IPS DF 6.9 (cell line): ENCODE measurements at regions not wholly inside any gene's neighbourhood (a gene's known extent, or its start where the extent isn't known, plus 50 kb on each side); places are given as distances from the start of the nearest gene placed in this dataset.

Source experiments
- DNase-seq: peaks from one replicate; pipeline ENCODE4 v3.0.0-alpha.2; 2013; ENCODE audit warnings: low read depth, low spot score
- H3K27ac ChIP-seq: one replicate; pipeline ENCODE4 v1.5.1; 2013; ENCODE audit warnings: low read length, control low read depth
- H3K27me3 ChIP-seq: 2 replicates; pipeline ENCODE4 v1.6.1; 2013; ENCODE audit warnings: mild to moderate bottlenecking, low read length; ENCODE audit not compliant: control insufficient read depth, insufficient read depth
- H3K36me3 ChIP-seq: 2 replicates; pipeline ENCODE4 v1.6.1; 2013; ENCODE audit warnings: low read length; ENCODE audit not compliant: control insufficient read depth, insufficient read depth
- H3K4me1 ChIP-seq: 2 replicates; pipeline ENCODE4 v1.6.1; 2013; ENCODE audit warnings: low read length; ENCODE audit not compliant: control insufficient read depth, insufficient read depth
- H3K4me3 ChIP-seq: 2 replicates; pipeline ENCODE4 v1.5.1; 2013; ENCODE audit warnings: mild to moderate bottlenecking, low read length
- H3K9me3 ChIP-seq: 2 replicates; pipeline ENCODE4 v1.6.1; 2013; ENCODE audit warnings: low read length, inconsistent platforms; ENCODE audit not compliant: control insufficient read depth, insufficient read depth
- WGBS: extraction: QIAGEN DNeasy Blood & Tissue Kit; methylation state at CpG from one replicate; pipeline ENCODE4 v1.1.7; 2013; ENCODE audit warnings: mixed read lengths, missing lambda C conversion rate; ENCODE audit not compliant: insufficient read length, insufficient coverage; 5-methylcytosine and 5-hydroxymethylcytosine counted together

DNA sequence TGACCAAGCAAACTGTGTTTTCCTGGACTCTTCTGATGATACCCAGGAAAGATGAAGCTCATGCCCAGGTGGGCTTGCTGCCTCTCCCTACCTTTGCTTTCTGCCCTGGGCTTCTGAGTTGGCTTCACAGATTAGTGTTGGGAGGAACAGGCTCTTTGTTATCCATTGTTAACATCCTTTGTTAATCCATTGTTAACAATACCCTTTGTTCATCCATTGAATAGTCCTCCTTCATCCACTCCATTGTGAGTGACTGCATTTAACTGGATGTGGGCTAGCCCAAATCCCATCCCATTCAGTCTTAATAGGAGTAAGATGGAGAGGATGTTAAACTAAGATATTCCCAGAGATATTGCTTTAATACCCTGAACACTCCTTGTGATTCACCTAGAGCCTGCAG, 199.0 kb upstream of the LNX1 start:
- H3K27me3 ChIP-seq = no peaks in the 10 kb centered on the region
- H3K9me3 ChIP-seq = no peaks in the 10 kb centered on the region
- no peaks in the 10 kb centered on the region for H3K36me3 ChIP-seq
- no peak for DNase-seq
- no peak overlapping the region for H3K27ac ChIP-seq
- no peak overlapping the region for H3K4me3 ChIP-seq
- no peaks in the 10 kb centered on the region for H3K4me1 ChIP-seq

DNA sequence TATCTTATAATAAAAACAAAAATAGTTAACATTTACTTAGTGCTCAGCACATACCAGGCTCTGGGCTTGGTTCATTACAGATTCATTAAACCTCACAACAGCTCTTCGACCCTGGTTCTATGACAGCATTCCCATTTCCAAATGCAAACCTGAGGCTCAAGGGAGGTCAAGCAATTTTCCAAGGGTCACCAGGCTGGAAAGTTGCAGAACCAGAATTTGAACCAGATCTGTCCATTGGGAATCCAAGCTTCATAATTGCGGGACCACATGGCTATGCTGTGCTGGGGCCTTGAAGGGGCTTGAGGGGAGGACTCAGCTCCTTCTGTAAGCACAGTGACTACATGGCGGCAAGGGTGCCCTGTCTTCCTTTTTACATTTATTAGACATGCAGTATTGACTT, 197.3 kb upstream of the LNX1 start:
- no CpG with 5 or more reads among the region's 3 CpGs for WGBS
- Histone ChIP-seq H3K36me3 (no peaks in the 10 kb centered on the region), H3K27me3 (no peaks in the 10 kb centered on the region), H3K4me3 (no peak overlapping the region), H3K9me3 (no peaks in the 10 kb centered on the region), H3K4me1 (no peaks in the 10 kb centered on the region), H3K27ac (no peak overlapping the region)
- DNase-seq = no peak

DNA sequence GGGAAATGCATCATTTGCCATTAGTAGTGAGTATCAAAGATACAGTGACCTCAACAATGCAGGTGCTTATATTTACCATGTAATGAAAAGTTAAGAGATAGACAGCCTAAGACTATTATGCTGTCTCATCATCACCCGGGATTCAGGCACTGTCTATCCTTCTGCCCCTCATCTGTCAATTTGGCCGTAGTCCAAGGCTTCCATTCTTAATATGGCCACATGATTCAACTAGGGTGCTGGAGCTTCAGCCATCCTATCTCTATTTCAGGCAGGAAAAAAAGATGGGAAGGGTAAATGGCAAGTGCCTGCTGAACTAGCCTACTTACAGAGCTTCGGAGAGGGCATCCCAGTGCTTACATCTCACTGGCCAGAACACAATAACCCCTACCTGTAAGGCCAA, 196.7 kb upstream of the LNX1 start:
- DNase-seq = no peak
- WGBS = no CpG with 5 or more reads among the region's 3 CpGs
- Histone ChIP-seq H3K4me1 (no peaks in the 10 kb centered on the region), H3K36me3 (no peaks in the 10 kb centered on the region), H3K27me3 (no peaks in the 10 kb centered on the region), H3K9me3 (no peaks in the 10 kb centered on the region), H3K27ac (no peak overlapping the region), H3K4me3 (no peak overlapping the region)

DNA sequence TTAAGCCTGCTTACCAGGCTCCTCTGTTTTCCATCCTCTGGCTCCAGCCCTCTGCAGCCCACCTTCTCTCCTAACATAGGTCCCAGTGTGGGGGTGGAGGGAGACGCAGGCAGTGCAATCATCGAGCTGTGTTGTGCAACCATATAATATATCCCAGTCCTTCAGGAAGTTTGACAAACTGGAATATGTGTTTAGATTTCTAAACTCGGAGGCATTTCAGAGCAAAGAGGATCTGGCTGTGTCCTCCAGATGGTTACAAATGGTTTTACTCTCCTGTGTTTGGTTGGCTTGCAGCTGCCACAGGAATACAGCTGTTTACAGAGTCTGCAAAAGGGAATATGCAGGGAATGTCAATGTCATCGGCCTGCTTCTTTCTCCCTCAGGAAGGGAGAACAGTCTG, 195.3 kb upstream of the LNX1 start:
- DNase-seq = no peak
- Histone ChIP-seq H3K36me3 (no peaks in the 10 kb centered on the region), H3K4me3 (no peak overlapping the region), H3K27me3 (no peaks in the 10 kb centered on the region), H3K9me3 (no peaks in the 10 kb centered on the region), H3K4me1 (no peaks in the 10 kb centered on the region), H3K27ac (no peak overlapping the region)
- WGBS = no CpG with 5 or more reads among the region's 4 CpGs

GRCh38 chr4:53785996-53786395, 194.7 kb upstream of the LNX1 start:
- H3K27ac ChIP-seq = no peak overlapping the region
- H3K27me3 ChIP-seq = no peaks in the 10 kb centered on the region
- no peaks in the 10 kb centered on the region for H3K4me1 ChIP-seq
- H3K36me3 ChIP-seq = no peaks in the 10 kb centered on the region
- no peaks in the 10 kb centered on the region for H3K9me3 ChIP-seq
- no peak overlapping the region for H3K4me3 ChIP-seq
- WGBS = no CpG with 5 or more reads among the region's 6 CpGs
- no peak for DNase-seq

GRCh38 chr4:53784112-53784511, 192.8 kb upstream of the LNX1 start:
- Histone ChIP-seq H3K4me3 (no peak overlapping the region), H3K27me3 (no peaks in the 10 kb centered on the region), H3K4me1 (no peaks in the 10 kb centered on the region), H3K9me3 (no peaks in the 10 kb centered on the region), H3K27ac (no peak overlapping the region), H3K36me3 (no peaks in the 10 kb centered on the region)
- DNase-seq = no peak
- no CpG with 5 or more reads among the region's 3 CpGs for WGBS

GRCh38 chr4:53783208-53783859, 192.0 kb upstream of the LNX1 start:
- Histone ChIP-seq H3K27ac (no peak overlapping the region), H3K36me3 (no peaks in the 10 kb centered on the region)

GRCh38 chr4:53782458-53782845, 191.2 kb upstream of the LNX1 start:
- Histone ChIP-seq H3K27ac (no peak overlapping the region), H3K4me3 (no peak overlapping the region)
- no CpG with 5 or more reads among the region's 2 CpGs for WGBS

More at GRCh38 chr4:53783208-53783859, 192.0 kb upstream of the LNX1 start:
- H3K4me1 ChIP-seq = no peaks in the 10 kb centered on the region
- H3K9me3 ChIP-seq = no peaks in the 10 kb centered on the region
- WGBS = no CpG with 5 or more reads among the region's 1 CpG
- no peak for DNase-seq
- no peak overlapping the region for H3K4me3 ChIP-seq
- H3K27me3 ChIP-seq = no peaks in the 10 kb centered on the region

GRCh38 chr4:53781629-53782457, 190.6 kb upstream of the LNX1 start:
- Histone ChIP-seq H3K27ac (no peak overlapping the region), H3K4me1 (no peaks in the 10 kb centered on the region), H3K9me3 (no peaks in the 10 kb centered on the region), H3K36me3 (no peaks in the 10 kb centered on the region), H3K4me3 (no peak overlapping the region), H3K27me3 (no peaks in the 10 kb centered on the region)
- DNase-seq = no peak
- no CpG with 5 or more reads among the region's 10 CpGs for WGBS

More at GRCh38 chr4:53782458-53782845, 191.2 kb upstream of the LNX1 start:
- Histone ChIP-seq H3K4me1 (no peaks in the 10 kb centered on the region), H3K36me3 (no peaks in the 10 kb centered on the region), H3K9me3 (no peaks in the 10 kb centered on the region), H3K27me3 (no peaks in the 10 kb centered on the region)
- DNase-seq = no peak

GRCh38 chr4:53780736-53781400, 189.6 kb upstream of the LNX1 start:
- no peak for DNase-seq
- H3K27me3 ChIP-seq = no peaks in the 10 kb centered on the region
- WGBS = no CpG with 5 or more reads among the region's 4 CpGs

More at GRCh38 chr4:53780736-53781400, 189.6 kb upstream of the LNX1 start:
- H3K27ac ChIP-seq = no peak overlapping the region
- no peak overlapping the region for H3K4me3 ChIP-seq
- no peaks in the 10 kb centered on the region for H3K9me3 ChIP-seq
- H3K4me1 ChIP-seq = no peaks in the 10 kb centered on the region
- H3K36me3 ChIP-seq = no peaks in the 10 kb centered on the region
